ENCODE measurements at regions not wholly inside any gene's neighbourhood (a gene's known extent, or its start where the extent isn't known, plus 50 kb on each side); places are given as distances from the start of the nearest gene placed in this dataset.

- Histone ChIP-seq H3K27me3 (replicated peaks in 1 of 2; ENCODE audit: control insufficient read depth in 2 of 2, insufficient read depth in 2 of 2, low read length in 1 of 2) (no peaks in the 10 kb centered on the region), H3K4me2 (ENCODE audit: control insufficient read depth, insufficient read depth) (no peak overlapping the region), H4K20me1 (ENCODE audit: control insufficient read depth, insufficient read depth) (no peaks in the 10 kb centered on the region), H3K27ac (ENCODE audit: control insufficient read depth, insufficient read depth) (no peak overlapping the region), H3K79me2 (ENCODE audit: control insufficient read depth, insufficient read depth, low read length) (no peaks in the 10 kb centered on the region), H3K9ac (ENCODE audit: control insufficient read depth, insufficient read depth, low read length) (no peak overlapping the region), H2AFZ (ENCODE audit: control insufficient read depth, low read depth, low read length) (no peak overlapping the region), H3K4me3 (no peak overlapping the region), H3K9me3 (replicated peaks; ENCODE audit: control insufficient read depth, insufficient read depth, low read length) (no peaks in the 10 kb centered on the region), H3K4me1 (ENCODE audit: control insufficient read depth, insufficient read depth, low read length) (no peaks in the 10 kb centered on the region), H3K36me3 (ENCODE audit: control insufficient read depth in 2 of 2, insufficient read depth in 2 of 2, low read length in 1 of 2) (no peaks in the 10 kb centered on the region)
- ChIA-PET CTCF (no interaction called here), SMC1A (ENCODE audit: uncharacterized antibody, unreplicated experiment) (no interaction called here), POLR2A (no interaction called here), RAD21 (ENCODE audit: unreplicated experiment) (no interaction called here)
- ATAC-seq = no peak
- no TSS peak for BruUV-seq (replicated peaks)
- no peak for FAIRE-seq
- TF ChIP-seq, protein P1, sequence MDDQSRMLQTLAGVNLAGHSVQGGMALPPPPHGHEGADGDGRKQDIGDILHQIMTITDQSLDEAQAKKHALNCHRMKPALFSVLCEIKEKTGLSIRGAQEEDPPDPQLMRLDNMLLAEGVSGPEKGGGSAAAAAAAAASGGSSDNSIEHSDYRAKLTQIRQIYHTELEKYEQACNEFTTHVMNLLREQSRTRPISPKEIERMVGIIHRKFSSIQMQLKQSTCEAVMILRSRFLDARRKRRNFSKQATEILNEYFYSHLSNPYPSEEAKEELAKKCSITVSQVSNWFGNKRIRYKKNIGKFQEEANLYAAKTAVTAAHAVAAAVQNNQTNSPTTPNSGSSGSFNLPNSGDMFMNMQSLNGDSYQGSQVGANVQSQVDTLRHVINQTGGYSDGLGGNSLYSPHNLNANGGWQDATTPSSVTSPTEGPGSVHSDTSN (IDR thresholded peaks at IDR 0.05; ENCODE audit: insufficient replicate concordance, low read depth, low read length) = no peak
- no peak for TF ChIP-seq SIX5 (IDR thresholded peaks at IDR 0.05; ENCODE audit: low read depth, low read length, severe bottlenecking)
- TF ChIP-seq YBX1 (IDR thresholded peaks at IDR 0.05) = no peak
- no peak for TF ChIP-seq TCF7 (IDR thresholded peaks at IDR 0.05; ENCODE audit: borderline replicate concordance)
- intact Hi-C loops (cut with micrococcal nuclease; ENCODE audit: unreplicated experiment) = no loop called here
- in situ Hi-C loops (cut with MboI) = no loop called here
- DNase-seq (ENCODE audit: low read depth, low spot score) = no peak
These were observed 90.9 kb downstream of the LRRC30 start for GRCh38 chr18:7321831-7322230.

DNA sequence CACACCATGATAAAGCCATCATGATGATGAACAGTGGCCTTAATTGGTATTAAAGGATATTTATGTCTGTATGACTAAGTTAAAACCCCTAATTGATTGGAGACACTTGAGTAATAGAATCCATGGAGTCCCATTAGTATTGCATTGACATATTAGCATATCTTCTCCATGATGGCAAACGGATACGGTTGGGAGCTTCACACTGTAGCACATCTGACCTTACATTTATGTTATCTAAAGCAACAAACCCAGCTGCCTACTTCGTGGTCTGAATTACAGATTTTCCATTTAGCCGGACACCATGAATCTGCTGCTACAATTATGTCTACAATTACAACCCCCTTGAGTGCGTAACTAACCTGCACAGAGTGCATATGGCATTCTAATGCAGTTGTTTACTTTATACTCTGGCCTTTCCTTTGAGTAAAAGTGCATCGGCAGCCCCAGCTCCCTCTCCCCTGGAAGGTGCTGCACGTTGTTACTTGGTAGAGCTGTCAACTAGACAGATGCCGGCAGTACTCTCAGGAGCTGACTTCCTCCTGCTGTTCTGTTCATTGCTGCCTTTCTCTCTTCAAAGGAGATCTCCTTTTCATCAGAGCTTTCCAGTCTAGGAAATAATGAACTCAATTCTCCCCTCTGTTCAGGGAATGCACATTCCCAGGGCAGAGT, 92.1 kb downstream of the LRRC30 start:
- H3K4me3 ChIP-seq = no peak overlapping the region
- RAD21 ChIA-PET (ENCODE audit: unreplicated experiment) = no interaction called here
- H4K20me1 ChIP-seq (ENCODE audit: control insufficient read depth, insufficient read depth) = no peaks in the 10 kb centered on the region
- no peaks in the 10 kb centered on the region for H3K36me3 ChIP-seq (ENCODE audit: control insufficient read depth in 2 of 2, insufficient read depth in 2 of 2, low read length in 1 of 2)
- no peak overlapping the region for H3K4me2 ChIP-seq (ENCODE audit: control insufficient read depth, insufficient read depth)
- SMC1A ChIA-PET (ENCODE audit: uncharacterized antibody, unreplicated experiment) = no interaction called here
- 18% methylated on average over 8 of the region's 8 CpGs for WGBS (ENCODE audit: insufficient coverage, insufficient replicate concordance, low lambda C conversion rate, missing lambda C conversion rate)
- no peak for ATAC-seq
- no peak for TF ChIP-seq SMC3 (IDR thresholded peaks at IDR 0.05; ENCODE audit: borderline replicate concordance, low read length)
- TF ChIP-seq SPI1 (IDR thresholded peaks at IDR 0.05; ENCODE audit: borderline replicate concordance, insufficient read depth, low read depth, low read length) = no peak
- TF ChIP-seq, protein P2, sequence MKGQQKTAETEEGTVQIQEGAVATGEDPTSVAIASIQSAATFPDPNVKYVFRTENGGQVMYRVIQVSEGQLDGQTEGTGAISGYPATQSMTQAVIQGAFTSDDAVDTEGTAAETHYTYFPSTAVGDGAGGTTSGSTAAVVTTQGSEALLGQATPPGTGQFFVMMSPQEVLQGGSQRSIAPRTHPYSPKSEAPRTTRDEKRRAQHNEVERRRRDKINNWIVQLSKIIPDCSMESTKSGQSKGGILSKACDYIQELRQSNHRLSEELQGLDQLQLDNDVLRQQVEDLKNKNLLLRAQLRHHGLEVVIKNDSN (IDR thresholded peaks at IDR 0.05; ENCODE audit: borderline replicate concordance, extremely low read length, insufficient read depth, low read depth, low read length) = no peak
- TF ChIP-seq IKZF1 (conservative IDR thresholded peaks at IDR 0.05) = no peak
- no peak for TF ChIP-seq RELB (IDR thresholded peaks at IDR 0.05; ENCODE audit: low read depth)
- no peak for TF ChIP-seq POLR2AphosphoS5 (IDR thresholded peaks at IDR 0.05; ENCODE audit: low read length)
- TF ChIP-seq, protein P3, sequence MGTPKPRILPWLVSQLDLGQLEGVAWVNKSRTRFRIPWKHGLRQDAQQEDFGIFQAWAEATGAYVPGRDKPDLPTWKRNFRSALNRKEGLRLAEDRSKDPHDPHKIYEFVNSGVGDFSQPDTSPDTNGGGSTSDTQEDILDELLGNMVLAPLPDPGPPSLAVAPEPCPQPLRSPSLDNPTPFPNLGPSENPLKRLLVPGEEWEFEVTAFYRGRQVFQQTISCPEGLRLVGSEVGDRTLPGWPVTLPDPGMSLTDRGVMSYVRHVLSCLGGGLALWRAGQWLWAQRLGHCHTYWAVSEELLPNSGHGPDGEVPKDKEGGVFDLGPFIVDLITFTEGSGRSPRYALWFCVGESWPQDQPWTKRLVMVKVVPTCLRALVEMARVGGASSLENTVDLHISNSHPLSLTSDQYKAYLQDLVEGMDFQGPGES (IDR thresholded peaks at IDR 0.05) = no peak
- no peak for TF ChIP-seq TCF7 (IDR thresholded peaks at IDR 0.05; ENCODE audit: borderline replicate concordance)
- H3K4me1 ChIP-seq (ENCODE audit: control insufficient read depth, insufficient read depth, low read length) = no peaks in the 10 kb centered on the region
- no peaks in the 10 kb centered on the region for H3K9me3 ChIP-seq (replicated peaks; ENCODE audit: control insufficient read depth, insufficient read depth, low read length)
- H2AFZ ChIP-seq (ENCODE audit: control insufficient read depth, low read depth, low read length) = no peak overlapping the region
- CTCF ChIA-PET = no interaction called here
- no TSS peak for BruUV-seq (replicated peaks)
- in situ Hi-C loops (cut with MboI) (no loop called here), intact Hi-C loops (cut with micrococcal nuclease; ENCODE audit: unreplicated experiment) (no loop called here)
- FAIRE-seq = no peak
- POLR2A ChIA-PET = no interaction called here
- H3K79me2 ChIP-seq (ENCODE audit: control insufficient read depth, insufficient read depth, low read length) = no peaks in the 10 kb centered on the region
- H3K27ac ChIP-seq (ENCODE audit: control insufficient read depth, insufficient read depth) = no peak overlapping the region
- no peak for DNase-seq (ENCODE audit: low read depth, low spot score)
- no peak overlapping the region for H3K9ac ChIP-seq (ENCODE audit: control insufficient read depth, insufficient read depth, low read length)
- H3K27me3 ChIP-seq (replicated peaks in 1 of 2; ENCODE audit: control insufficient read depth in 2 of 2, insufficient read depth in 2 of 2, low read length in 1 of 2) = no peaks in the 10 kb centered on the region
